ENCODE measurements at regions not wholly inside any gene's neighbourhood (a gene's known extent, or its start where the extent isn't known, plus 50 kb on each side); places are given as distances from the start of the nearest gene placed in this dataset.

DNA sequence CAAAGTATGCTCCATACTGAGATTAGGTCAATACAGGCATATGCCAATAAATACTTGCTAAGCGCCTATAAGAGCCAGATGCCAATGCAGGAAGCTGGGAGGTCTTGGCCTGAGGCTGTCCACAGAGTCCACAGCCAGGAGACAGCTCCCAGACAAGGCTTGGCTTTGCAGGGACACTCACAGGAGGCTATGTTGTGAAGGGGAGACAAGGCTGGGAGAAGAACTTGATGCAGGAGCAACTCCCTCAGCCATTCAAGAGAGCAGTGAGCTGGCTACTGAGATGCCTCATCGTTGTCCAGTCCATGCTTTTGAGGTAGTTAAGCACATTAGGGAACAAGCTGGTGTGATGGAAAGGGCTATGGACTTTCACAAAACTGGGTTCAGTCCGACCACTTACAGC is 891.5 kb downstream of the TBC1D22A start:
- TF ChIP-seq EZH2 (IDR thresholded peaks at IDR 0.05; ENCODE audit: insufficient read depth, poor library complexity, severe bottlenecking) (no peak), EZH2phosphoT487 (IDR thresholded peaks at IDR 0.05; ENCODE audit: insufficient read depth, low read depth) (no peak)
